ENCODE measurements at regions not wholly inside any gene's neighbourhood (a gene's known extent, or its start where the extent isn't known, plus 50 kb on each side); places are given as distances from the start of the nearest gene placed in this dataset.
"Not testable (repeated sequence)": the region's sequence is repeated elsewhere in the genome, so short reads cannot be mapped to it uniquely, and the experiment has no call there.

DNA sequence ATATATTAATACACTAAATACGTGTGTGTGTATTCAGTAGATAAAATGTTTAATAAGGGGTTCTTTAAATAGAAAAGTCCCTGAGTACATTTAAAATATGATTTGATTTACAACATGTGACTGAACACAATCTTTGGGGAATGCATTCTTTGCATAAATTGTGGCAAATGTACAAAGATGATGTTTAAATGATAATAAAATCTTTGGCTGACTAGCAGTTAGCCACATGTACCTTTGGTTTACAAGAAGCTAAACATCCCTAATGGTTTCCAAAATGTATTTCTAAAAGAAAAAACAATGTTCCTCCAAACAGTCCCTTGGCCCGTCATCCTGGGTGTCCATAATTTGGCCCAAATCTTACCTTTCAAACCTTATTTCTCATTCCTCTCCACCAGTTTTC, 106.4 kb upstream of the MARK1 start:
- intact Hi-C loops (cut with DNase I), result no loop called here
- no peak for DNase-seq (ENCODE audit: low spot score)

GRCh38 chr1:220420726-220421125, 107.2 kb upstream of the MARK1 start:
- DNase-seq (ENCODE audit: low spot score), result no peak
- intact Hi-C loops (cut with DNase I), result no loop called here

- DNase-seq (ENCODE audit: low spot score); intact Hi-C loops (cut with DNase I): not testable (repeated sequence)
Measured at GRCh38 chr1:220412382-220412781, 115.6 kb upstream of the MARK1 start.

DNA sequence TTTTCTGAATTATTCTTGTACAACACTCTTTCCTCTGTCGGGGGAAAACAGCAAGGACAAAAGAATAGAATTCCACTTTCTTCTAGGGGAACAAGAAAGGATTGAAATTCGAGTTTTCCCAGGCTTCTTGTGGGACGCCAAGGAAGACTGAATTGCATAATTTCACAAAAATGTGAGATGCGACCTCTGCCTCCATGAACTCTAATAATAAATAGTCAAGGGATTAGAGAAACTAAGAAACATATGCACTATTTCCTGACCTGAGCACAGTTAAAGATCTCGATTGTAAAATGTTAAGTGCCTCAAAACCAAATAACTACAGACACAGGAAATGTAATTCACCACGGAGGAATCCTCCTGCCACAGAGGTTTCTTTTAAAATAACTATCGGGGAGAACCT, 117.3 kb upstream of the MARK1 start:
- intact Hi-C loops (cut with DNase I), result no loop called here
- no peak for DNase-seq (ENCODE audit: low spot score)

DNA sequence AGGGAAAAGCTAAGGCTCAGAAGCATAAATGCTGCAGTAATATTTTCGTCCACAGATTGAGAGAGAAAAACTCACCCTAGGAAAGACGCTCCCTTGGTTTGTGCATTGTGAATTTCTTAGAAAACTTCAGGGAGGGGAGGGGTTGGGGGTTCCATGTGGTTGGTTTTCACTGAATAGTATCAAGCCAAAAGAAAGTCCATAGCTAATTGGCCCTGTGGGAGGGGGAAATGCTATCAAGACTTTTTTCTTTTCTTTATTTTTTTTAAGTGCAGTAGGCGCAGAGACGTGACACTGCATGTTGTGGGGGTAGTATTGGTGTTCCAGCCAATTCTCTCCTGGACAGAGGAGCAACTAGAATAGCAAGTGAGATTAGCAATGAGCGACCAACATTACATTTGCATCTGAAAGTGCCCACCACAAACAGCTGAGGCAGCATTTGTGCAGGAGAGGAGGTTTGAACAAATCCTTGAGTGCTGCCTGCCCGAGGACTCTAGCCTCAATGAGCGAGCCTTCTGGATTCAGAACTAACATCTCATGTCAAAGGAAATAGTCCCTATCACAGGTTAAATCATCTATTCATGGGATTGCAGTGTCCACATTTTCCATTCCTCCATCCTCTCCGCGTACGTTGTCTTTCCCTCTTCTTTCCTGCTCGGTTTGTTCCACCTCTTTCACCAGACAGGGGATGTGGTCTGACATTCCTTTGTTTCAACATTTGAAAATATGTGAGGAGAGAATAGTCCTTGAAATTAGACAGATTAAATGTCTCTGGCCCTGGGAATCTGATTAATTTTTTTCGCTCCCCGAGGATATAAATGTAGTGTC, 118.0 kb upstream of the MARK1 start:
- intact Hi-C loops (cut with DNase I), result no loop called here
- no peak for DNase-seq (ENCODE audit: low spot score)

GRCh38 chr1:220407191-220407590, 120.7 kb upstream of the MARK1 start:
- no peak for DNase-seq (ENCODE audit: low spot score)
- intact Hi-C loops (cut with DNase I), result no loop called here

DNA sequence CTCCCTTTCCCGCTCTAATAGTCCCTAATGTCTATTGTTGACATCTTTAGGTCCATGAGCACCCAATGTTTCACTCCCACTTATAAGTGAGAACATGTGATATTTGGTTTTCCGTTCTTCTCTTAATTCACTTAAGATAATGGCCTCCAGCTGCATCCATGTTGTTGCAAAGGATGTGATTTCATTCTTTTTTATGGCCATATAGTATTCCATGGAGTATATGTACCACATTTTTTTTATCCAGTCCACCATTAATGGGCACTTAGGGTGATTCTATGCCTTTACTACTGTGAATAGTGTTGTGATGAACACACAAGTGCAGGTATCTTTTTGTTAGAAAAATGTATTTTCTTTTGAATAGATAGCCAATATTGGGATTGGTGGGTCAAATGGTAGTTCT, 126.0 kb upstream of the RAB3GAP2 start:
- no peak for DNase-seq (ENCODE audit: low spot score)

DNA sequence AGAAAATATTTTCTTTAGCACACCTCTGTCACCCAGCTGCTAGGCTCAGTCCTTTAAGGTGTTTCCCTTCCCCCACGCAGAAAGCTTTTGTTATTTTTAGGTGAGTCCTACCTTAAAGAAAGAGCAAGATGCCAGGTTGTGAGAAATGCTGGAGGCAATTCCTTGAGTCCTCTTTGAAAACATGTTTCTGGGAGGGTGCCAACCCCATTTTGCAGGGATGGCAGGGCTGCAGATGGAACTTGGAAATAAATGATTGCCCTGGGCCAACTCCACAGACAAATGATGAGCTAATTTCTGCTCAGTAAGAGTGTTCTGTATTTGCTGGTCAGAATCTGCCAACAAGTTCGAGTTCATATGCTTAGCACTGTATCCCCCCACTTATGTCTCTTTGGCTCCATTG, 119.2 kb upstream of the RAB3GAP2 start:
- intact Hi-C loops (cut with DNase I), result no loop called here
- DNase-seq (ENCODE audit: low spot score), result no peak

More for the DNA sequence above, 126.0 kb upstream of the RAB3GAP2 start:
- intact Hi-C loops (cut with DNase I), result no loop called here

- intact Hi-C loops (cut with DNase I), result no loop called here
- no peak for DNase-seq (ENCODE audit: low spot score)
Measured at GRCh38 chr1:220389634-220390033, 117.4 kb upstream of the RAB3GAP2 start.

GRCh38 chr1:220386494-220387195, 114.4 kb upstream of the RAB3GAP2 start:
- intact Hi-C loops (cut with DNase I), result no loop called here
- DNase-seq (ENCODE audit: low spot score), result no peak

DNA sequence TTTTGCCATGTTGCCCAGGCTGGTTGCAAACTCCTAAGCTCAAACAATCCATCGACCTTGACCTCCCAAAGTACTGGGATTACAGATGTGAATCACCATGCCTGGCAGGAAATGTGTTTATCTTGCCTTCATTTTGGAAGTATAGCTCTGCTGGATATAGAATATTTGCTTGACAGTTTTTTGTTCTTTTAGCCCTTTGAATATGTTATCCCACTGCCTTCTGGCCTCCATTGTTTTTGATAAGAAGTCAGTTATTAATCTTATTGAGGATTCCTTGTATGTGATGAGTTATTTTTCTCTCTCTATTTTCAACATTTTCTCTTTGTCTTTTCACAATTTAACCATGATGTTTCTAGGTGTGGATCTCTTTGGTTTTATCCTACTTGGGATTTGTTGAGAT, 112.9 kb upstream of the RAB3GAP2 start:
- no peak for DNase-seq (ENCODE audit: low spot score)
- intact Hi-C loops (cut with DNase I), result no loop called here

DNA sequence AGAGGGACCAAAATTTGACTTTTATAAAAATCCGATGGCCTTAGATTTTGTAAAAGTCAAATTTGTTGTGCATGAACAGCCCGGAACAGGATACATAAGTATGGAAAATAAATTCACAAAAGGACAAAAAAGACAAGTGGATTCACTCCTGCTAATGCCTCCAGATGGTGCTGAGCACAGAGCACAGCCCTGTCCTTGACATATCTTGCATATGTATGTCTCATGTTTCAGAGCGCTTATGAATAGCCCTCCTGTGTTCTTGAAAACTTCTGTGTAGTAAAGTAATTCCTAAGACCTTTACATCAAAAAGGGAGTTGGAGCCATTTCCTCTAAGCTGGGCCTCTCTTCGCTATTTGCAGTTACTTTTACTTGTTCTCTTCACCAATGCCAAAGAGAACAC, 110.7 kb upstream of the RAB3GAP2 start:
- no peak for DNase-seq (ENCODE audit: low spot score)
- intact Hi-C loops (cut with DNase I), result no loop called here

GRCh38 chr1:220380885-220381284, 108.6 kb upstream of the RAB3GAP2 start:
- DNase-seq (ENCODE audit: low spot score), result no peak

GRCh38 chr1:220378571-220379302, 106.5 kb upstream of the RAB3GAP2 start:
- no peak for DNase-seq (ENCODE audit: low spot score)
- intact Hi-C loops (cut with DNase I), result no loop called here

More at GRCh38 chr1:220380885-220381284, 108.6 kb upstream of the RAB3GAP2 start:
- intact Hi-C loops (cut with DNase I), result no loop called here

DNA sequence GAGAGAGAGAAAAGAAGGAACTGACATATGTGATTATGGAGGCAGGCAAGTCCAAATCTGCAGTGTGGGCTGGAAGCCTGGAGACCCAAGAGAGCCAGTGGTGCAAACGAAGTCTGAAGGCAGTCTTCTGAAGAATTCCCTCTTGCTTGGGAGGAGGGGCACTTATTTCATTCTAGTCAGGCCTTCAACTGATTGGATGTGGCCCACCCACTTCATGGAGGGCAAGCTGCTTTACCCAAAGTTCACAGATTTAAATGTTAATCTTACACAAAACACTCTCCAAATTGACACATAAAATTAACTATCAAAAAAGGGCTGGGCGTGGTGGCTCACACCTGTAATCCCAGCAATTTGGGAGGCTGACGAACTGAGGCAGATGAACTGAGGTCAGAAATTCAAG, 103.5 kb upstream of the RAB3GAP2 start:
- DNase-seq (ENCODE audit: low spot score), result no peak
- intact Hi-C loops (cut with DNase I), result no loop called here

GRCh38 chr1:220374449-220374848, 102.2 kb upstream of the RAB3GAP2 start:
- DNase-seq (ENCODE audit: low spot score), result no peak
- intact Hi-C loops (cut with DNase I), result no loop called here

- intact Hi-C loops (cut with DNase I), result no loop called here
- DNase-seq (ENCODE audit: low spot score), result no peak
Measured at GRCh38 chr1:220372451-220372850, 100.2 kb upstream of the RAB3GAP2 start.

- intact Hi-C loops (cut with DNase I), result no loop called here
- DNase-seq (ENCODE audit: low spot score), result no peak
Measured at GRCh38 chr1:220371324-220371723, 99.1 kb upstream of the RAB3GAP2 start.

- no peak for DNase-seq (ENCODE audit: low spot score)
- intact Hi-C loops (cut with DNase I), result no loop called here
Measured at GRCh38 chr1:220370041-220370700, 97.9 kb upstream of the RAB3GAP2 start.

DNA sequence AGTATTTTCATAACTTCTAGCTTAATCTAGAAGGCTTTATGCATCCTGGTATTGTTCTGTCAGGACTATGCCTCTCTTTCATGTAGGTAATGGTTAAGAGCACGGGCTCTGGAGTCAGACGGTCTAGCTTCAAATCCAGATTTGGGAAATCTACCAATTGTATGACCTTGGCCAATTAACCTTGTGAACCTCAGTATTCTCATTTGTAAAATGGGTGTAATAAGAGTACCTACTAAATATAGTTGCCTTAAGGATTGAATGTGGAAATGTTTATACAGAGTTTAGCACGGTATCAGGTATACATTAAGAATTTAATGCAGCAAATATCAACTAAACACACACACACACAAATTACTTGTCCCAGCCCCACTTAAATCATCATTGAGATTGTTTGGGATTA, 97.3 kb upstream of the RAB3GAP2 start:
- intact Hi-C loops (cut with DNase I), result no loop called here
- no peak for DNase-seq (ENCODE audit: low spot score)

Measured in cardiac septum (tissue), 1 donor.